ENCODE measurements at regions not wholly inside any gene's neighbourhood (a gene's known extent, or its start where the extent isn't known, plus 50 kb on each side); places are given as distances from the start of the nearest gene placed in this dataset.

DNA sequence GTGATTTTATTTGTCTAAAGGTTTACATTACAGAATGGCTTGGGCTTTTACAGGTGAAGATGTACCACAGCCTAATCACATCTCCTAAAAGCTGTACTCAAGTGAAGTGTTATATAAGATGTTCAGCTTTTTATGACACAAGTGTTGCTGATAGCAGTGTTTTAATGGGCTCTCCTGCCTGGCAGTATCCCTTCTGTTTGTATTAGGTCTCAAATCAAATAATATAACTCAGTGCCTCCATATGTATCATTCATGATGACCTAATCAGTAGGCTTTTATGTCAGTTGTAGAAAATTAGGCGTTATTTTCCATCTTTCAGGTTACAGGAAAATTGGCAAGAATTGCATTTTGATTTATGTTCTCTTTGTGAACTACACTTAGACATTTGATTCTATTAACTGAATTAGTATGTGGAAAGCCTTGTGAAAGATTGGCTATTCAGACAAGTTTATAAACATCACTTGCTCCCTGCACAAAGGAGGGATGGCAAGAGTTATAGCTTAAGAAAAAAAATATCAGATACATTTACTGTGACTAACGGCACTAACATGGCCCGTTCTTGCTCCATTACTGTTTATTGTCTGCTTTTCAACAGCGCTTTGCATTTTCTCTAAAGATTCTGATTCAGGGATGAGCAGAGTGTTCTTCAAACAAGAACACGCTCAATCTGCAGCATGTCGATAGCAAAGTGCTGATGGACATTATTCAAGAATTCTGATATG is 143.7 kb upstream of the DIO2 start:
- TF ChIP-seq, protein P1, sequence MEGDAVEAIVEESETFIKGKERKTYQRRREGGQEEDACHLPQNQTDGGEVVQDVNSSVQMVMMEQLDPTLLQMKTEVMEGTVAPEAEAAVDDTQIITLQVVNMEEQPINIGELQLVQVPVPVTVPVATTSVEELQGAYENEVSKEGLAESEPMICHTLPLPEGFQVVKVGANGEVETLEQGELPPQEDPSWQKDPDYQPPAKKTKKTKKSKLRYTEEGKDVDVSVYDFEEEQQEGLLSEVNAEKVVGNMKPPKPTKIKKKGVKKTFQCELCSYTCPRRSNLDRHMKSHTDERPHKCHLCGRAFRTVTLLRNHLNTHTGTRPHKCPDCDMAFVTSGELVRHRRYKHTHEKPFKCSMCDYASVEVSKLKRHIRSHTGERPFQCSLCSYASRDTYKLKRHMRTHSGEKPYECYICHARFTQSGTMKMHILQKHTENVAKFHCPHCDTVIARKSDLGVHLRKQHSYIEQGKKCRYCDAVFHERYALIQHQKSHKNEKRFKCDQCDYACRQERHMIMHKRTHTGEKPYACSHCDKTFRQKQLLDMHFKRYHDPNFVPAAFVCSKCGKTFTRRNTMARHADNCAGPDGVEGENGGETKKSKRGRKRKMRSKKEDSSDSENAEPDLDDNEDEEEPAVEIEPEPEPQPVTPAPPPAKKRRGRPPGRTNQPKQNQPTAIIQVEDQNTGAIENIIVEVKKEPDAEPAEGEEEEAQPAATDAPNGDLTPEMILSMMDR (IDR thresholded peaks at IDR 0.05): no peak
- TF ChIP-seq POLR2A (IDR thresholded peaks at IDR 0.05): no peak

Data from breast epithelium (tissue), 3 donors.